GM12872 (cell line): ENCODE measurements at regions not wholly inside any gene's neighbourhood (a gene's known extent, or its start where the extent isn't known, plus 50 kb on each side); places are given as distances from the start of the nearest gene placed in this dataset.

Experiments used
- TF ChIP-seq, protein P1 (sequence below): IDR thresholded peaks from 3 replicates; pipeline ENCODE4 v1.5.1; 2011; ENCODE audit warnings: low read depth, mild to moderate bottlenecking, low read length, moderate library complexity; ENCODE audit not compliant: insufficient read depth

DNA sequence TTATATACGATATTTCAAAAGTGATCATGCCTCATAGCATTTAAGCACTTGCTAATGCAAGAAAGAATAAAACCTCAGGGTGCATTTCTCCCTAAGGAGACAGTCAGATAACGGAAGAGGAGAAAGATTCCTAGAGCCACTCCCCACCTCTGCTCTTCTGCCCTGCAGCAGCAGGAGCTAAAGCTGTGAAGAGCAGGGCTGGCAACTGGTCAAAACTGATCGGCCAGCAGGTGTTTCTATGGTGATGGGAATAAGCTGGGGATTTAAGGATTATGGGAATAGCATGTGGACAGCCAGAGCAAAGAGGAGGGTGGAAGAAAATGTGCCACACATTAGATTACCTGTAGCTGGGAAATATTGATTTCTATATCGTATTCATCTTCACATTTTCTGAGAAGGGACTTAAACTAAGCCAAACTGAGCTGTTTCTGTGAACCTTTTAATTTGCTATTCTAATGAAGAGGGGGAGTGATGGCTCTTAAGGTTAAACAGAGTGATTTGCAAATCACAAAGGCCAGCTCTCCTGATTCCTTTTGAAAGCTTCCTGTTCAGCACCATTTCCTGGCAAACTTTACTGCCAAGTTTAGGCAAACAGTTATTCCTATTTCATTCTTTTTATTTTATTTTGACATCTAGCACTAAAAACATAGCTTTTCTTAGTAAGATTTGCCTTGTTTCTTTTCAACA lies 268.9 kb upstream of the PFKP start:
- TF ChIP-seq, protein P1, sequence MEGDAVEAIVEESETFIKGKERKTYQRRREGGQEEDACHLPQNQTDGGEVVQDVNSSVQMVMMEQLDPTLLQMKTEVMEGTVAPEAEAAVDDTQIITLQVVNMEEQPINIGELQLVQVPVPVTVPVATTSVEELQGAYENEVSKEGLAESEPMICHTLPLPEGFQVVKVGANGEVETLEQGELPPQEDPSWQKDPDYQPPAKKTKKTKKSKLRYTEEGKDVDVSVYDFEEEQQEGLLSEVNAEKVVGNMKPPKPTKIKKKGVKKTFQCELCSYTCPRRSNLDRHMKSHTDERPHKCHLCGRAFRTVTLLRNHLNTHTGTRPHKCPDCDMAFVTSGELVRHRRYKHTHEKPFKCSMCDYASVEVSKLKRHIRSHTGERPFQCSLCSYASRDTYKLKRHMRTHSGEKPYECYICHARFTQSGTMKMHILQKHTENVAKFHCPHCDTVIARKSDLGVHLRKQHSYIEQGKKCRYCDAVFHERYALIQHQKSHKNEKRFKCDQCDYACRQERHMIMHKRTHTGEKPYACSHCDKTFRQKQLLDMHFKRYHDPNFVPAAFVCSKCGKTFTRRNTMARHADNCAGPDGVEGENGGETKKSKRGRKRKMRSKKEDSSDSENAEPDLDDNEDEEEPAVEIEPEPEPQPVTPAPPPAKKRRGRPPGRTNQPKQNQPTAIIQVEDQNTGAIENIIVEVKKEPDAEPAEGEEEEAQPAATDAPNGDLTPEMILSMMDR: no peak

DNA sequence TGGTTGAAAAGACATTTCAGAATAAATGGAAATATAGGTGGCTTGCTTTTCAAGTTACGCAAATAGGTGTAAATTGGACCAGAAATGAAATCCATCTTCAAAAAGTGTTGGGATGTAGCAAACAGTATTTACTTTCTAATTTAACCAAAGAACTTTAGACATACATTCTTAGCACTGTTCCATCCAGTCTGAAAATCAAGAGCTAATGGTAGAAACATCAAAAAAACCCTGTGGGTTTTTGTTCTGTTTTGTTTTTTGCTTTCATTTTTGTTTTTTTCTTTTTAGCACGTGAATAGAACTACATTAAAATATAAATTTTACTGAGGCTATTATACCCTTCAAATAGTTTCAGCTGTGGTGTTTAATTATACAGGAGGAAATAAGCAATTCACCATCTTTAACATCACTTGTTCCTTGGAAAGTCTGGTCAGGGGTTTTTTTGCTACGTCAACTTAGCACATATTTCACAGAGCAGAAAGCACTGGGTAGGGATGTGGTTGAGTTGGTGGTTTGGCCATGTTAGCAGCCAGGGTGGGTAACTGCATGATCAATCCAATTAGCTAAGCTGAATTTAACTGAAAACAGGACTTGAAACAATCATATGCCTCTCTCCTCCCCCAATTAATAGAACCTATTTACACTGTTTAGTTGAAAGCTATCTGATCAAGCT lies 275.4 kb upstream of the PFKP start:
- TF ChIP-seq, protein P1: no peak

DNA sequence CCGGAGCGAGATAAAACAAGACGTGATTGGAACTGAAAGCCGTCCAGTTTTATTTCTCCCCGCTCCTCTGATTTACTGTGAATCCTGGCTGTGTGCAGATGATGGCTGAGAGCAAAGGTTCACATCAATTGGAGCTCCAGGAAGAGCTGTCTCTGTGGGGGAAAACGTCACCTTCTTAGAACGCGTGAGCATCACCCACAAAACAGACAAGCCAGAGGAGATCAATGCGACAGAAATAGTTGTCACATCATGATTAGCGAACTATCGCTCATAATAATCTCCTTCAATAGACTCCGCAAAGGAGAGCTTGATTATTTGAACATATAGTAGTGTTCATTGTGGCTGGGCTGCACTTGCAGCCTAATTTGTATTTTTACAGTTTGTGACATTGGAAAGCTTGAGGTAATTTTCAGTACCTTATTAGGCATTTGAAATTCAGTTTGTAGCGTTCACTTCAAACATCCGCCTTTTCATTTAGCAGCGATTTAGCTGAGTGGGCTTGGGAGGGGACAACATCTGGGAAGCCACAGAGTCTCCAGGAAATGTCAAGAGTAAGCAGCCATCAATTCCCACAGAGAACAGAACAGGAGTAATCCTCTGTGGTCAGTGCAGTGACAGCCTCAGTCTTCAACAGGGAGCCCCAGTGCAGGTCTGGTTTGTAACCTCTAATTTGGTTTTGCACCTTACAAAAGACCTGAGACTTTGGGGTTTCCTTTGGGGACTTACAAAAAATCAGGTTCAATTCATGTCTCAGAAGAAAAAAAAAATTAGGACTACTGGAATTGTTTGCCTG lies 276.8 kb upstream of the PFKP start:
- TF ChIP-seq, protein P1: no peak

DNA sequence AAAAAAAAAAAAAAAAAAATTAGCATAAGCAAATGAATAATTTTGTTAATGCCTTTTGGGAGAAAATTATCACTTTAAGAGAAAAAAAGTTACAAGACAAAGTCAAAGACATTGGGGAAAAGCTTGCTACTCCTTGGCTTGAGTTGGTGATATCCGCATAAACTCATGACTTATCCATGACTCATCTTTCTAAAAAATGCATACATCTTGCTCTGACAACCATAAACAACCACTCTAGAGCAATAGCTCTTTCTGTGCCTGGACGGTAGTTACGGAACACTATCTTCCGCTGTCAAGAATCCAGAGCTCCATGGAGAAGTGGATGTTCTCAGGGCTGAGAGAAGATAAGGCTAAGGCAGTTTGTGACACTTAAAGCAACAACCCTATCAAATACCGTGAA lies 281.1 kb upstream of the PFKP start:
- TF ChIP-seq, protein P1: no peak

DNA sequence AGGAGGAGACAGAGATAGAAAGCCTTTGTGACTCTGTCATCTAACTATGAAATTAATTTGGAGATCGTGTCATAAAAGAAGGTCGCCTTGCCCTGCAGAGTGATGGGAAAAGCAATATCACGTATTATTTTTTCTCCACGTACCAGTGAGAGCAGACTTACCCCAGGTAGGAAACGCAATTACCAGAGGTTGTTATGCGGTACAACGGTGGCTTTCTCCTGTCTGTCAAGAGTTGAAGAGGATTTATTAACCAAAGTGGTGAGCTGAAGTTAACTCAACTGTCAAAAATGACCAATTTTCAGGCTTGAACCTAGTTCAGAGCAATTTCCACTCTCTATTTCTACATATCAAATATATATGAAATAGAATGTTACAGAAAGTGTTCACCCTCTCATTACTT lies 282.6 kb upstream of the PFKP start:
- TF ChIP-seq, protein P1: no peak

DNA sequence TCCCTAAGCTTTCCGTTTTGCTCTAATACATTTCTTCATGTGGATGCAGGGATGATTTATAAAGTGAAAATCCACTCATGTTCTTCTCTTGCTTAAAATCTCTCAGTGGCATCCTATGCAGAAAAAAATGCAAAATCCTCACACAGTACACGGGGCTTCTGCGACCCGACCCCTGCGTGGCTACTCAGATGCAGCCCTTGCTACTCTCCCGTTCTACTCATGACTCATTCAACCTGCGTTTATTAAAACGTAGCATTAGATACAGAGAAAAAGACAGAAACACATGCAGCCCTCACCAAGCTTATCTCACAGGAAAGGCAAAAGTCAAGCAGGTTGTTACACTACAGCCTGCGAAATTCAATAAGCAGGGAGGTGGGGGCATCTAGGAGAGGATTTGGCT lies 284.4 kb upstream of the PFKP start:
- TF ChIP-seq, protein P1: no peak

DNA sequence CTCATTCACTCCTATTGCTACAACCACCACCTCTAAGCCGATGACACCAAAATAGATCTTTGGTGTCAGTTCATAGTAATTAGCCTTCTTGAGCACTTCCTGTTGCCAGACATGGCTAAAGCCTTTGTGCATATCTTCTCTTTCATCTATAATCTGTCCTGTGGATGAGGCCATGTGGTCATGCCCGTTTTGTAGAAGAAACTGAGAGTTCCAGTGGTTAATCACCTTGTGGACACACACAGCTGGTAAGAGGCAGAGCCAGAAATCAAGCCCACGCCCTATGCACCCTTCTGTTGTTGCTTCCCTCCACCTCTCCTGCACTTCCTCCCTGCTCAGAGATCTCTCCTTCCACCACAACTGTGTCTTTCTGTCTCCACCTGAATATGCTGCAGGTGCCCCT lies 285.1 kb upstream of the PFKP start:
- TF ChIP-seq, protein P1: no peak
